Type B pancreatic cell (in vitro differentiated cells): ENCODE measurements at regions not wholly inside any gene's neighbourhood (a gene's known extent, or its start where the extent isn't known, plus 50 kb on each side); places are given as distances from the start of the nearest gene placed in this dataset.

Source experiments
- DNase-seq: peaks from one replicate; pipeline ENCODE4 v3.0.0; 2021; ENCODE audit warnings: mixed read lengths; ENCODE audit not compliant: unreplicated experiment; ENCODE audit errors: extremely low spot score
- H3K27ac Mint-ChIP-seq: 2 replicates; pipeline ENCODE4 v1.8.0; 2021; ENCODE audit warnings: mild to moderate bottlenecking, mixed read lengths
- H3K27me3 Mint-ChIP-seq: 2 replicates; pipeline ENCODE4 v1.8.0; 2021; ENCODE audit warnings: mixed read lengths
- H3K36me3 Mint-ChIP-seq: 2 replicates; pipeline ENCODE4 v1.8.0; 2021; ENCODE audit warnings: mixed read lengths
- H3K4me1 Mint-ChIP-seq: one replicate; pipeline ENCODE4 v1.8.0; 2021; ENCODE audit warnings: mixed read lengths; ENCODE audit not compliant: unreplicated experiment
- H3K4me3 Mint-ChIP-seq: 2 replicates; pipeline ENCODE4 v1.8.0; 2021; ENCODE audit warnings: mild to moderate bottlenecking, mixed read lengths
- H3K9me3 Mint-ChIP-seq: 2 replicates; pipeline ENCODE4 v1.8.0; 2021; ENCODE audit warnings: mixed read lengths
- CTCF ChIP-seq: fragments of 200-600 bp; sonication (generic); conservative IDR thresholded peaks from 2 replicates; pipeline ENCODE4 v1.5.0; 2021; ENCODE audit warnings: antibody characterized with exemption, mild to moderate bottlenecking

GRCh38 chr5:86885011-86885410 is 267.3 kb downstream of the COX7C start:
- no peak overlapping the region for H3K27ac Mint-ChIP-seq

GRCh38 chr5:86885489-86886230 is 267.9 kb downstream of the COX7C start:
- Mint-ChIP-seq H3K27ac (no peak overlapping the region), H3K4me3 (no peak overlapping the region), H3K9me3 (no peaks in the 10 kb centered on the region), H3K27me3 (peaks cover 3% of the 10 kb centered on the region), H3K4me1 (no peaks in the 10 kb centered on the region), H3K36me3 (no peaks in the 10 kb centered on the region)
- no peak for DNase-seq
- TF ChIP-seq CTCF: no peak

More at GRCh38 chr5:86885011-86885410, 267.3 kb downstream of the COX7C start:
- no peak for TF ChIP-seq CTCF
- Mint-ChIP-seq H3K36me3 (no peaks in the 10 kb centered on the region), H3K9me3 (no peaks in the 10 kb centered on the region), H3K4me3 (no peak overlapping the region), H3K4me1 (no peaks in the 10 kb centered on the region), H3K27me3 (peaks cover 3% of the 10 kb centered on the region)
- DNase-seq: no peak

- H3K9me3 Mint-ChIP-seq: no peaks in the 10 kb centered on the region
- no peak for TF ChIP-seq CTCF
- no peak overlapping the region for H3K4me3 Mint-ChIP-seq
- no peak for DNase-seq
- H3K27ac Mint-ChIP-seq: no peak overlapping the region
- no peaks in the 10 kb centered on the region for H3K27me3 Mint-ChIP-seq
- no peaks in the 10 kb centered on the region for H3K36me3 Mint-ChIP-seq
- H3K4me1 Mint-ChIP-seq: no peaks in the 10 kb centered on the region
Observed at GRCh38 chr5:86890375-86890774, 272.6 kb downstream of the COX7C start.

GRCh38 chr5:86894056-86894455 is 276.3 kb downstream of the COX7C start:
- Mint-ChIP-seq H3K27ac (no peak overlapping the region), H3K4me3 (no peak overlapping the region), H3K4me1 (no peaks in the 10 kb centered on the region), H3K9me3 (no peaks in the 10 kb centered on the region), H3K36me3 (no peaks in the 10 kb centered on the region), H3K27me3 (no peaks in the 10 kb centered on the region)
- TF ChIP-seq CTCF: no peak
- DNase-seq: no peak

GRCh38 chr5:86896916-86897315 is 279.2 kb downstream of the COX7C start:
- H3K27ac Mint-ChIP-seq: no peak overlapping the region
- H3K9me3 Mint-ChIP-seq: no peaks in the 10 kb centered on the region
- no peaks in the 10 kb centered on the region for H3K27me3 Mint-ChIP-seq

More at GRCh38 chr5:86896916-86897315, 279.2 kb downstream of the COX7C start:
- no peak for DNase-seq
- Mint-ChIP-seq H3K36me3 (no peaks in the 10 kb centered on the region), H3K4me1 (no peaks in the 10 kb centered on the region), H3K4me3 (no peak overlapping the region)
- TF ChIP-seq CTCF: no peak
